GM18951 (cell line): ENCODE measurements at regions not wholly inside any gene's neighbourhood (a gene's known extent, or its start where the extent isn't known, plus 50 kb on each side); places are given as distances from the start of the nearest gene placed in this dataset.

Experiments
- POLR2A ChIP-seq: IDR thresholded peaks from 4 replicates; pipeline ENCODE4 v1.6.1; 2011; ENCODE audit warnings: mild to moderate bottlenecking; ENCODE audit not compliant: insufficient read length, insufficient read depth; ENCODE audit errors: extremely low read depth
- in situ Hi-C: fragments of 300-500 bp; cut with MboI; formaldehyde crosslinking; loops from one replicate; pipeline ENCODE4 v1.12.0; 2022; ENCODE audit warnings: low sequenced_read_pairs, mixed read lengths, inconsistent platforms; ENCODE audit not compliant: unreplicated experiment

- TF ChIP-seq POLR2A: no peak
- in situ Hi-C loops: no loop called here
Observed at GRCh38 chr12:93944911-93945310, 203.5 kb upstream of the PLXNC1 start.

GRCh38 chr12:93946542-93947150 lies 201.7 kb upstream of the PLXNC1 start:
- in situ Hi-C loops: no loop called here

GRCh38 chr12:93947486-93947885 lies 200.9 kb upstream of the PLXNC1 start:
- TF ChIP-seq POLR2A: no peak
- in situ Hi-C loops: no loop called here

More at GRCh38 chr12:93946542-93947150, 201.7 kb upstream of the PLXNC1 start:
- no peak for TF ChIP-seq POLR2A

GRCh38 chr12:93950311-93950710 lies 198.1 kb upstream of the PLXNC1 start:
- TF ChIP-seq POLR2A: no peak
- in situ Hi-C loops: no loop called here

GRCh38 chr12:93954166-93955112 lies 193.9 kb upstream of the PLXNC1 start:
- in situ Hi-C loops: no loop called here
- no peak for TF ChIP-seq POLR2A

GRCh38 chr12:93956551-93956950 lies 191.8 kb upstream of the PLXNC1 start:
- no peak for TF ChIP-seq POLR2A
- in situ Hi-C loops: no loop called here

GRCh38 chr12:93957168-93957567 lies 191.2 kb upstream of the PLXNC1 start:
- in situ Hi-C loops: no loop called here
- TF ChIP-seq POLR2A: no peak

- in situ Hi-C loops: no loop called here
- no peak for TF ChIP-seq POLR2A
Observed at GRCh38 chr12:93957870-93958269, 190.5 kb upstream of the PLXNC1 start.

- no peak for TF ChIP-seq POLR2A
- in situ Hi-C loops: no loop called here
Observed at GRCh38 chr12:93959657-93960056, 188.7 kb upstream of the PLXNC1 start.

GRCh38 chr12:93960521-93960920 lies 187.9 kb upstream of the PLXNC1 start:
- in situ Hi-C loops: no loop called here
- no peak for TF ChIP-seq POLR2A

DNA sequence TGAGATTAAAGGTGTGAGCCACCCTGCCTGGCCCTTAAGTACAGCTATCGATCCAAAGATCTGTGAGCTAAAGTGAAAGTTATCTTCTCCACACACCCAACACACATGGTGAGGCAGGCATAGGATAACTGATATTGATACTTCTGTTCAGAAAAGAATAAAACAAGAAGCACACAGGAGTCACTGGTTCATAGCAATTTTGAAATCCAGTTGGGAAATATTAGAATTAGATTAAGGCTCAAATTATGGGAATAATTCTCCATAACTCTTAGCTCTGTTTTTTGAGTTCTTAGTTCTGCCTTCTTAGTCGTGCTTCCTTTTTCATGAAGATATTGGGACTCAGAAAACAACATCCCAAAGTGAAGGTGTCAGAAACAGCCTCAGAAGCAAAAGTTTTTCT lies 186.0 kb upstream of the PLXNC1 start:
- in situ Hi-C loops: no loop called here
- no peak for TF ChIP-seq POLR2A

- in situ Hi-C loops: no loop called here
- no peak for TF ChIP-seq POLR2A
Observed at GRCh38 chr12:93964936-93965335, 183.4 kb upstream of the PLXNC1 start.

- TF ChIP-seq POLR2A: no peak
- in situ Hi-C loops: no loop called here
Observed at GRCh38 chr12:93966516-93967133, 181.8 kb upstream of the PLXNC1 start.
